SK-N-MC (cell line): ENCODE measurements at regions not wholly inside any gene's neighbourhood (a gene's known extent, or its start where the extent isn't known, plus 50 kb on each side); places are given as distances from the start of the nearest gene placed in this dataset.

ENCODE experiments used
- EZH2 ChIP-seq: fragments of 200-600 bp; sonication (generic); IDR thresholded peaks from one replicate; pipeline ENCODE4 v1.6.1; 2017; ENCODE audit warnings: antibody characterized with exemption
- FOXP2 ChIP-seq: optimal IDR thresholded peaks from 2 replicates; pipeline ENCODE3; 2011; ENCODE audit warnings: mild to moderate bottlenecking, moderate library complexity; ENCODE audit not compliant: insufficient read depth; ENCODE audit errors: extremely low read length, control extremely low read depth
- POLR2AphosphoS5 ChIP-seq: IDR thresholded peaks from 2 replicates; pipeline ENCODE4 v1.6.1; 2012; ENCODE audit warnings: mild to moderate bottlenecking, low read depth, low read length, borderline replicate concordance

GRCh38 chr11:81756864-81757595 lies 976.6 kb downstream of the FAM181B start:
- TF ChIP-seq EZH2 (no peak), POLR2AphosphoS5 (no peak), FOXP2 (no peak)
